GM12865 (cell line): ENCODE measurements at regions not wholly inside any gene's neighbourhood (a gene's known extent, or its start where the extent isn't known, plus 50 kb on each side); places are given as distances from the start of the nearest gene placed in this dataset.

Experiments
- DNase-seq: peaks from one replicate; pipeline ENCODE4 v3.0.0; 2010; ENCODE audit warnings: low read depth
- H3K4me3 ChIP-seq: 2 replicates; pipeline ENCODE4 v1.5.1; 2011; ENCODE audit warnings: mild to moderate bottlenecking, low read depth, low read length, control low read depth
- TF ChIP-seq, protein P1 (sequence below): IDR thresholded peaks from 2 replicates; pipeline ENCODE4 v1.5.1; 2011; ENCODE audit warnings: low read length, control low read depth, low read depth, inconsistent platforms; ENCODE audit not compliant: insufficient read depth; ENCODE audit errors: missing control alignments

DNA sequence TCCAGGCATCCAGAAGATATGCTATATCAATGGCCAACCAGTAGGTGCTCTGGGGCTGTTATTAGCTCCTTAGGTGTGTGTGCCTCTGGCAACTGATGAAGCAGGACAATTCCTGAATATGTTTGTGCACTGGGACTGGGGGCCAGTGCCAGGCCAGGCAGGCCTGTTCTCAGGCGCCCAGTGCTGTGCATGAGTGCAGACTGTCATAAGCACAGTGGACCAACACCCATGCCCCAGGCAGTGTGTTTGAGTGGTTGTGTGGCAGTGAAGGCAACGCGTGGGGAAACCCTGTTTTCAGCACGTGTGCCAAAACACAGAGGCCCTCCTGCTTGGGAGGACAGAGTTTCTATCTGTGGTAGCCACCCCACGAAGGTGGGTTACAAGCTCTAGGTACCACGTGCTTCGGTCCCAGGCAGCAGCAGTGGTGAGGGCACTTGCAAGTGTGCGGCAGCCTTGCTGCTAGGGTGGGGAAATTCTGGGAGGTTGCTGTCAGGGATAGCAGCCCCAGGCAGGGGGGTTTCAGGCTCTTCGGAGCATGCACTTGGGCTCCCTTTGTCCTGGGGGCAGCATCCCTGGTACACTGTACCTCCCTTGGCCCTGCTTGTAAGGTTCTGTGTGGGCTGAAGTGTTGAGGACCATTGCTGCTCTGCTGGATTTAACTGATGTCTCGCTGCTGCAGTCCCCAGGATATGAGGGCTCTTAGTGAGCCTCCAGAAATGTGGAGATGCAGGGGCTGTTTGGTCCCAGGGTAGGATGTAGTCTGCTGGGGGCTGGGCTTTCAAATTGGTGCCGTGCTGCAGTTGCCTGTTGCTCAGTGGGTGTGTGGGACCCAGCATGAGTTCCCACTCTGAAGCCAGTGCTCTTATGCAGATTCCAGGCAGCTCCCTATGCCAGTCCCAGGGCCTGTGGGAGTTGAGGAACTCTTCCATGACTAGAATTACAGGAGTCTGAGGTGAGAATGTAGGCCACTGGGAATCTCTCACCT is 280.9 kb downstream of the RPRM start:
- DNase-seq = no peak
- TF ChIP-seq, protein P1, sequence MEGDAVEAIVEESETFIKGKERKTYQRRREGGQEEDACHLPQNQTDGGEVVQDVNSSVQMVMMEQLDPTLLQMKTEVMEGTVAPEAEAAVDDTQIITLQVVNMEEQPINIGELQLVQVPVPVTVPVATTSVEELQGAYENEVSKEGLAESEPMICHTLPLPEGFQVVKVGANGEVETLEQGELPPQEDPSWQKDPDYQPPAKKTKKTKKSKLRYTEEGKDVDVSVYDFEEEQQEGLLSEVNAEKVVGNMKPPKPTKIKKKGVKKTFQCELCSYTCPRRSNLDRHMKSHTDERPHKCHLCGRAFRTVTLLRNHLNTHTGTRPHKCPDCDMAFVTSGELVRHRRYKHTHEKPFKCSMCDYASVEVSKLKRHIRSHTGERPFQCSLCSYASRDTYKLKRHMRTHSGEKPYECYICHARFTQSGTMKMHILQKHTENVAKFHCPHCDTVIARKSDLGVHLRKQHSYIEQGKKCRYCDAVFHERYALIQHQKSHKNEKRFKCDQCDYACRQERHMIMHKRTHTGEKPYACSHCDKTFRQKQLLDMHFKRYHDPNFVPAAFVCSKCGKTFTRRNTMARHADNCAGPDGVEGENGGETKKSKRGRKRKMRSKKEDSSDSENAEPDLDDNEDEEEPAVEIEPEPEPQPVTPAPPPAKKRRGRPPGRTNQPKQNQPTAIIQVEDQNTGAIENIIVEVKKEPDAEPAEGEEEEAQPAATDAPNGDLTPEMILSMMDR = no peak
- no peak overlapping the region for H3K4me3 ChIP-seq

GRCh38 chr2:153196378-153197058 is 282.0 kb downstream of the RPRM start:
- H3K4me3 ChIP-seq = no peak overlapping the region
- DNase-seq = no peak
- TF ChIP-seq, protein P1 = no peak

GRCh38 chr2:153195342-153195741 is 283.2 kb downstream of the RPRM start:
- TF ChIP-seq, protein P1 = no peak
- H3K4me3 ChIP-seq = no peak overlapping the region
- no peak for DNase-seq

DNA sequence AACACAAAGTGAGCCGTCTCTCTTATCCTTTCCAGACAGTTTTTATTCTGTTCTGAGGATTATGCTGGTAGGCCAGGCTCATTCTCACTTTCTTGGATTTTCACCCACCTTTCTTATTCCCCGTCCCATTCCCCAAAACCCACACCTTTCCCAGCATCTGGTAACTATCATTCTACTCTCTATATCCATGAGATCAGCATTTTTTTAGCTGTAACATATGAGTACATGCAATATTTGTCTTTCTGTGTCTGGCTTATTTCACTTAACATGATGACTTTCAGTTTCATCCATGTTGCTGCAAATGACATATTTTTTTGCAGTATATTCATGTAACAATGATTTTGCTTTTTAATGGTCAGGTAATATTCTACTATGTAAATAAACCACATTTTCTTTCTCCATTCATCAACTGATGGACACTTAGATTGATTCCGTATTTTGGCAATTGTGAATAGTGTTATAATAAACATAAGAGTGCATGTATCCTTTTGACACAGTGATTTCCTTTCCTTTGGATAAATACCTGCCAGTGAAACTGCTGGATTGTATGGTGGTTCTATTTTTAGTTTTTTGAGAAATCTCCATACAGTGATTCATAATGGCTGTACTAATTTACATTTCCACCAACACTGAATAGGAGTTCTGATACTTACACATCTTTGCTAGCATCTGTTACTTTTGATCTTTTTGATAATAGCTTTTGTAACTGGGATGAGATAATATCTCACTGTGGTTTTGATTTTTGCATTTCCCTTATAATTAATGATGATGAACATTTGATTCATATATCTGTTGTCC is 289.3 kb downstream of the RPRM start:
- no peak overlapping the region for H3K4me3 ChIP-seq
- no peak for DNase-seq
- TF ChIP-seq, protein P1 = no peak

DNA sequence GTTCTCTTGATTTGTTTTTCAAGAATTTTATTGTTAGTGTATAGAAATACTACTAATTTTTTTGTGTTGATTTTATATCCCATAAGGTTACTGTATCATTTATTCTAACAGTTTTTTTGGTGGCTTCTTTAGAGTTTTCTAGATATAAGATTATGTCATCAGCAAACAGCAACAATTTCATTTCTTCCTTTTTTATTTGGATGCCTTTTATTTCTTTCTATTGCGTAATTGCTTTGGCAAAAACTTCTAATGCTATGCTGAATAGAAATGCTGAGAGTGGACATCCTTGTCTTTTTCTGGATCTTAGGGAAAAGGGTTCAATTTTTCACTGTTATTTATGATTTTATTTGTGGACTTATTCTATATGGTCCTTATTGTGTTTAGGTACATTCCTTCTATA is 298.8 kb downstream of the RPRM start:
- no peak overlapping the region for H3K4me3 ChIP-seq
- no peak for DNase-seq
- TF ChIP-seq, protein P1 = no peak

DNA sequence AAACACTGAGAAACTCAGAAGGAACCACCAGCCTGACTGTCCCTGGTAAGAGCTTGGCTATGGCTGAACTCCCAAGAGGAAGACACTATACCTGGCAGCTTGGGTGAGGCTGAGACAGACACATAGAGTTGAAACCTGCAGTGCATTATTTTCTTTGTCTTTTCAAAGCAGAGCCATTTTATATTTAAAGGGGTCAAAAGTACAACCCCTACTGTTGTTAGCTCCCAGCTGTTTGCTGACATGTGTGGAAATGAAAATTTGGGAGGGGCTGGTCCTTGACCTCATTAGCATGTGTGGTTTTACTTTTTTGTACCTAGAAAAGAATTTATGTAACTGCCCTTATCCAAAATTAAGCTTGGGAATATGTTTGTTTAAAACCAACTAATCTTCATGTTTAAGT is 309.0 kb downstream of the RPRM start:
- TF ChIP-seq, protein P1 = no peak
- DNase-seq = no peak

More for the DNA sequence above, 309.0 kb downstream of the RPRM start:
- H3K4me3 ChIP-seq = no peak overlapping the region
